ENCODE measurements at regions not wholly inside any gene's neighbourhood (a gene's known extent, or its start where the extent isn't known, plus 50 kb on each side); places are given as distances from the start of the nearest gene placed in this dataset.

GRCh38 chr10:78629773-78630172, 439.0 kb upstream of the ZMIZ1 start (continued):
- TF ChIP-seq USF2 (IDR thresholded peaks at IDR 0.05; ENCODE audit: borderline replicate concordance, low read depth, low read length): no peak
- TF ChIP-seq SMC3 (IDR thresholded peaks at IDR 0.05; ENCODE audit: low read depth, low read length): no peak
- TF ChIP-seq FOXM1 (IDR thresholded peaks at IDR 0.05; ENCODE audit: low read depth): no peak
- TF ChIP-seq PBX3 (IDR thresholded peaks at IDR 0.05): no peak
- TF ChIP-seq RFX5 (IDR thresholded peaks at IDR 0.05; ENCODE audit: low read length): no peak
- no peak for TF ChIP-seq RAD21 (IDR thresholded peaks at IDR 0.05; ENCODE audit: low read length)
- TF ChIP-seq CHD2 (IDR thresholded peaks at IDR 0.05; ENCODE audit: low read length, partially characterized antibody): no peak
- no peak for TF ChIP-seq MAX (IDR thresholded peaks at IDR 0.05; ENCODE audit: low read depth)
- TF ChIP-seq SIN3A (IDR thresholded peaks at IDR 0.05; ENCODE audit: borderline replicate concordance, low read depth, low read length): no peak
- TF ChIP-seq ELF1 (IDR thresholded peaks at IDR 0.05): no peak

- WGBS (ENCODE audit: low lambda C conversion rate): 84% methylated on average over 11 of the region's 12 CpGs
- H3K79me2 ChIP-seq (ENCODE audit: insufficient read depth): no peaks in the 10 kb centered on the region
- ChIA-PET CTCF (no interaction called here), POLR2A (interaction anchor here (0.6 kb wide), 1 partner anchor 79 kb away, joined by 3 read pairs; no protein-coding TSS in a partner anchor)
- no peak overlapping the region for H2AFZ ChIP-seq (ENCODE audit: low read depth)
- no peak overlapping the region for H3K4me2 ChIP-seq
- TF ChIP-seq POLR2AphosphoS5 (IDR thresholded peaks at IDR 0.05; ENCODE audit: low read depth, low read length) (no peak), CTCF (IDR thresholded peaks at IDR 0.05) (no peak), ZBTB33 (IDR thresholded peaks at IDR 0.05; ENCODE audit: borderline replicate concordance, low read depth) (no peak), CHD2 (IDR thresholded peaks at IDR 0.05; ENCODE audit: low read length, partially characterized antibody) (no peak), MXI1 (IDR thresholded peaks at IDR 0.05; ENCODE audit: low read depth, low read length) (no peak), FOXJ3 (CRISPR knock-in tag; IDR thresholded peaks at IDR 0.05) (no peak), EP300 (IDR thresholded peaks at IDR 0.05; ENCODE audit: borderline replicate concordance in 1 of 2, low read depth in 1 of 2, low read length in 1 of 2) (no peak), ELF1 (IDR thresholded peaks at IDR 0.05) (no peak), GATA2 (CRISPR knock-in tag; IDR thresholded peaks at IDR 0.05) (no peak), TCF12 (IDR thresholded peaks at IDR 0.05) (no peak), TAF1 (IDR thresholded peaks at IDR 0.05; ENCODE audit: borderline replicate concordance, low read depth, low read length) (no peak), SMC3 (IDR thresholded peaks at IDR 0.05; ENCODE audit: low read depth, low read length) (no peak), YY1 (IDR thresholded peaks at IDR 0.05; ENCODE audit: low read depth) (no peak), RFX5 (IDR thresholded peaks at IDR 0.05; ENCODE audit: low read length) (no peak), USF2 (IDR thresholded peaks at IDR 0.05; ENCODE audit: borderline replicate concordance, low read depth, low read length) (no peak)
- H4K20me1 ChIP-seq (ENCODE audit: insufficient read depth): no peaks in the 10 kb centered on the region
- H3K9me3 ChIP-seq: no peaks in the 10 kb centered on the region
- peaks cover 8 to 38% of the 10 kb centered on the region in 2 experiments; a peak in 3 of 4 replicates for H3K4me1 ChIP-seq (ENCODE audit: control insufficient read depth in 1 of 2, insufficient read depth in 2 of 2, low read depth in 1 of 2, low read length in 1 of 2)
- no peak overlapping the region for H3K9ac ChIP-seq
- no peaks in the 10 kb centered on the region for H3K36me3 ChIP-seq (replicated peaks in 1 of 2; ENCODE audit: control insufficient read depth in 1 of 2, insufficient read depth in 2 of 2, low read length in 1 of 2)
- no peak for DNase-seq
- no peak overlapping the region for H3K4me3 ChIP-seq (ENCODE audit: low read depth in 2 of 2, low read length in 1 of 2)
- H3K9me2 ChIP-seq: no peaks in the 10 kb centered on the region
- H3K27ac ChIP-seq (ENCODE audit: low read depth in 2 of 2, low read length in 1 of 2): no peak overlapping the region; a peak in 1 of 4 replicates
- no peaks in the 10 kb centered on the region for H3K27me3 ChIP-seq (ENCODE audit: insufficient read depth)
- peaks cover 4% of the 10 kb centered on the region for H3F3A ChIP-seq (replicated peaks; ENCODE audit: insufficient read depth)
Measured at GRCh38 chr10:78630944-78631838, 437.6 kb upstream of the ZMIZ1 start.
